CD4-positive, alpha-beta T cell (primary cell): ENCODE measurements at regions not wholly inside any gene's neighbourhood (a gene's known extent, or its start where the extent isn't known, plus 50 kb on each side); places are given as distances from the start of the nearest gene placed in this dataset.

ENCODE experiments used
- ATAC-seq: fragments of 200-7000 bp; cut with Tn5 transposase; one replicate; pipeline ENCODE4 v1.10.0; 2022; ENCODE audit warnings: mild to moderate bottlenecking; ENCODE audit not compliant: poor library complexity
- CTCF ChIA-PET: fragments of 350-600 bp; sonication (Branson Sonifier 250); formaldehyde crosslinking; loops from one replicate; lab custom pipeline; 2021; ENCODE audit warnings: antibody characterized with exemption, inconsistent platforms; lab: Charles Lee
- POLR2A ChIA-PET: fragments of 350-600 bp; sonication (Branson Sonifier 250); formaldehyde crosslinking; loops from one replicate; lab custom pipeline; 2021; ENCODE audit warnings: antibody characterized with exemption, inconsistent platforms; lab: Charles Lee
- DNase-seq, 14 experiments: peaks; one replicate each; pipeline ENCODE4 v3.0.0-alpha.2; 2013 to 2020; ENCODE audit warnings: mixed read lengths in 2 of 14
- H3K27ac ChIP-seq, 2 donors: one replicate each; pipeline versions ENCODE4 v1.5.1 to v1.7.0; 2013; ENCODE audit warnings: low read length in 2 of 2, low read depth in 1 of 2, mild to moderate bottlenecking in 1 of 2
- H3K27me3 ChIP-seq, 2 experiments: 1 replicate in 1 of 2; 2 replicates in 1 of 2; pipeline versions ENCODE4 v1.6.1 to v1.7.0; 2013; ENCODE audit warnings: low read length in 2 of 2, control low read depth in 1 of 2, mild to moderate bottlenecking in 1 of 2, moderate library complexity in 1 of 2; ENCODE audit not compliant: insufficient read depth in 2 of 2, control insufficient read depth in 1 of 2
- H3K36me3 ChIP-seq: one replicate; pipeline ENCODE4 v1.6.1; 2013; ENCODE audit warnings: low read length, control low read depth; ENCODE audit not compliant: insufficient read depth
- H3K4me1 ChIP-seq: one replicate; pipeline ENCODE4 v1.6.1; 2013; ENCODE audit warnings: low read length, control low read depth; ENCODE audit not compliant: insufficient read depth
- H3K4me3 ChIP-seq: one replicate; pipeline ENCODE4 v1.5.1; 2013; ENCODE audit warnings: mild to moderate bottlenecking, low read length, moderate library complexity
- H3K9me3 ChIP-seq, 2 experiments: 1 replicate in 1 of 2; 2 replicates in 1 of 2; pipeline versions ENCODE4 v1.6.1 to v1.7.0; 2013; ENCODE audit warnings: low read length in 2 of 2, mild to moderate bottlenecking in 2 of 2, control low read depth in 1 of 2, moderate library complexity in 1 of 2; ENCODE audit not compliant: control insufficient read depth in 1 of 2, insufficient read depth in 1 of 2
- H3K27ac Mint-ChIP-seq: one replicate; pipeline ENCODE4 v1.8.0; 2020; ENCODE audit warnings: mixed read lengths
- H3K27me3 Mint-ChIP-seq: one replicate; pipeline ENCODE4 v1.8.0; 2021; ENCODE audit warnings: mixed read lengths
- H3K36me3 Mint-ChIP-seq: one replicate; pipeline ENCODE4 v1.8.0; 2021; ENCODE audit warnings: low read depth, mixed read lengths
- H3K4me1 Mint-ChIP-seq: one replicate; pipeline ENCODE4 v1.8.0; 2021; ENCODE audit warnings: low read depth, mixed read lengths
- H3K4me3 Mint-ChIP-seq: one replicate; pipeline ENCODE4 v1.8.0; 2020; ENCODE audit warnings: mild to moderate bottlenecking, mixed read lengths
- H3K9me3 Mint-ChIP-seq: one replicate; pipeline ENCODE4 v1.8.0; 2020; ENCODE audit warnings: mixed read lengths
- CTCF ChIP-seq: fragments of 200-600 bp; IDR thresholded peaks from one replicate; pipeline ENCODE4 v1.8.0; 2022; ENCODE audit warnings: antibody characterized with exemption, mild to moderate bottlenecking
- intact Hi-C, 2 experiments: fragments of 100-400 bp; cut with DNase I in 1 of 2; cut with micrococcal nuclease in 1 of 2; formaldehyde crosslinking; loops; one replicate each; pipeline versions ENCODE4 v1.15.1 to v1.9.0; 2023 to 2025; cut with DNase I, micrococcal nuclease

GRCh38 chr2:7524195-7524594 is 607.0 kb downstream of the RNF144A start:
- no peak for TF ChIP-seq CTCF
- POLR2A ChIA-PET = no interaction called here
- CTCF ChIA-PET = no interaction called here

GRCh38 chr2:7525746-7526145 is 608.5 kb downstream of the RNF144A start:
- no peak overlapping the region for H3K4me3 Mint-ChIP-seq
- peaks cover 6 to 12% of the 10 kb centered on the region in 2 experiments for H3K9me3 ChIP-seq
- no peaks in the 10 kb centered on the region for H3K36me3 Mint-ChIP-seq
- ChIA-PET POLR2A (no interaction called here), CTCF (no interaction called here)
- intact Hi-C loops = no loop called here
- H3K27me3 Mint-ChIP-seq = no peaks in the 10 kb centered on the region
- no peak overlapping the region for H3K27ac Mint-ChIP-seq
- H3K27ac ChIP-seq = no peak overlapping the region
- TF ChIP-seq CTCF = no peak
- no peaks in the 10 kb centered on the region for H3K27me3 ChIP-seq
- peaks cover 3% of the 10 kb centered on the region for H3K9me3 Mint-ChIP-seq
- H3K4me1 Mint-ChIP-seq = no peaks in the 10 kb centered on the region
- H3K36me3 ChIP-seq = no peaks in the 10 kb centered on the region
- H3K4me3 ChIP-seq = no peak overlapping the region
- no peak for ATAC-seq
- H3K4me1 ChIP-seq = no peaks in the 10 kb centered on the region
- DNase-seq = no peak

More at GRCh38 chr2:7524195-7524594, 607.0 kb downstream of the RNF144A start:
- no peaks in the 10 kb centered on the region for H3K27me3 Mint-ChIP-seq
- intact Hi-C loops = no loop called here
- no peaks in the 10 kb centered on the region for H3K36me3 Mint-ChIP-seq
- no peaks in the 10 kb centered on the region for H3K36me3 ChIP-seq
- H3K4me3 Mint-ChIP-seq = no peak overlapping the region
- no peak overlapping the region for H3K27ac Mint-ChIP-seq
- no peaks in the 10 kb centered on the region for H3K27me3 ChIP-seq
- ATAC-seq (no peak), DNase-seq (no peak)
- peaks cover 3% of the 10 kb centered on the region in 2 experiments for H3K9me3 ChIP-seq
- no peak overlapping the region for H3K4me3 ChIP-seq
- peaks cover 3% of the 10 kb centered on the region for H3K9me3 Mint-ChIP-seq
- H3K4me1 Mint-ChIP-seq = no peaks in the 10 kb centered on the region
- H3K27ac ChIP-seq = no peak overlapping the region
- H3K4me1 ChIP-seq = no peaks in the 10 kb centered on the region

GRCh38 chr2:7527165-7527722 is 610.0 kb downstream of the RNF144A start:
- no peaks in the 10 kb centered on the region for H3K36me3 ChIP-seq
- H3K27me3 ChIP-seq = no peaks in the 10 kb centered on the region
- TF ChIP-seq CTCF = no peak
- CTCF ChIA-PET = no interaction called here
- Mint-ChIP-seq H3K4me3 (no peak overlapping the region), H3K9me3 (peaks cover 6% of the 10 kb centered on the region), H3K36me3 (no peaks in the 10 kb centered on the region), H3K27ac (no peak overlapping the region), H3K27me3 (no peaks in the 10 kb centered on the region), H3K4me1 (no peaks in the 10 kb centered on the region)
- intact Hi-C loops = no loop called here
- no peak overlapping the region for H3K27ac ChIP-seq
- no peak overlapping the region for H3K4me3 ChIP-seq
- H3K4me1 ChIP-seq = no peaks in the 10 kb centered on the region
- peaks cover 12 to 26% of the 10 kb centered on the region in 2 experiments for H3K9me3 ChIP-seq
- POLR2A ChIA-PET = no interaction called here
- ATAC-seq (no peak), DNase-seq (no peak)
